ENCODE measurements at regions not wholly inside any gene's neighbourhood (a gene's known extent, or its start where the extent isn't known, plus 50 kb on each side); places are given as distances from the start of the nearest gene placed in this dataset.

DNA sequence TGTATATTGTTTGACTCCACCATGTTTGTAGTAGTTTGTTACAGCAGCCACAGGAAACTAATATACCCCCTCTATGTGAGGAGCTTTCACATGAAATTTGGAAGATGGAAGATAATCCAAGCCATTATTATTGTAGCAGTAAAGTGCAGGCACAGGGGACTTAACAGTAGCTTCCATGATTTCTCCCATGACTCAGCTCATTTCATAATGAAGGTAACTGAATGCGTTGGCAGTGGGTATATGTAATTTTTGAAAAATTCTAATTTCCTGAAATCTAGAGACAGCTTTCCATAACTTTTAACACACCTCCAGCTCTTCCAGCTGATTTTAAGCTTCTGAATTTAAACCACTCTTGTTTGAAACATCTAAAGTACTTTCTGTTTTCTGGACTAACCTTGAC lies 181.2 kb downstream of the NR4A2 start:
- DNase-seq (ENCODE audit: low read depth), result no peak
- TF ChIP-seq, protein P1, sequence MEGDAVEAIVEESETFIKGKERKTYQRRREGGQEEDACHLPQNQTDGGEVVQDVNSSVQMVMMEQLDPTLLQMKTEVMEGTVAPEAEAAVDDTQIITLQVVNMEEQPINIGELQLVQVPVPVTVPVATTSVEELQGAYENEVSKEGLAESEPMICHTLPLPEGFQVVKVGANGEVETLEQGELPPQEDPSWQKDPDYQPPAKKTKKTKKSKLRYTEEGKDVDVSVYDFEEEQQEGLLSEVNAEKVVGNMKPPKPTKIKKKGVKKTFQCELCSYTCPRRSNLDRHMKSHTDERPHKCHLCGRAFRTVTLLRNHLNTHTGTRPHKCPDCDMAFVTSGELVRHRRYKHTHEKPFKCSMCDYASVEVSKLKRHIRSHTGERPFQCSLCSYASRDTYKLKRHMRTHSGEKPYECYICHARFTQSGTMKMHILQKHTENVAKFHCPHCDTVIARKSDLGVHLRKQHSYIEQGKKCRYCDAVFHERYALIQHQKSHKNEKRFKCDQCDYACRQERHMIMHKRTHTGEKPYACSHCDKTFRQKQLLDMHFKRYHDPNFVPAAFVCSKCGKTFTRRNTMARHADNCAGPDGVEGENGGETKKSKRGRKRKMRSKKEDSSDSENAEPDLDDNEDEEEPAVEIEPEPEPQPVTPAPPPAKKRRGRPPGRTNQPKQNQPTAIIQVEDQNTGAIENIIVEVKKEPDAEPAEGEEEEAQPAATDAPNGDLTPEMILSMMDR (IDR thresholded peaks at IDR 0.05; ENCODE audit: insufficient read depth, low read length), result no peak
- no peak overlapping the region for H3K4me3 ChIP-seq (ENCODE audit: low read depth, low read length)

DNA sequence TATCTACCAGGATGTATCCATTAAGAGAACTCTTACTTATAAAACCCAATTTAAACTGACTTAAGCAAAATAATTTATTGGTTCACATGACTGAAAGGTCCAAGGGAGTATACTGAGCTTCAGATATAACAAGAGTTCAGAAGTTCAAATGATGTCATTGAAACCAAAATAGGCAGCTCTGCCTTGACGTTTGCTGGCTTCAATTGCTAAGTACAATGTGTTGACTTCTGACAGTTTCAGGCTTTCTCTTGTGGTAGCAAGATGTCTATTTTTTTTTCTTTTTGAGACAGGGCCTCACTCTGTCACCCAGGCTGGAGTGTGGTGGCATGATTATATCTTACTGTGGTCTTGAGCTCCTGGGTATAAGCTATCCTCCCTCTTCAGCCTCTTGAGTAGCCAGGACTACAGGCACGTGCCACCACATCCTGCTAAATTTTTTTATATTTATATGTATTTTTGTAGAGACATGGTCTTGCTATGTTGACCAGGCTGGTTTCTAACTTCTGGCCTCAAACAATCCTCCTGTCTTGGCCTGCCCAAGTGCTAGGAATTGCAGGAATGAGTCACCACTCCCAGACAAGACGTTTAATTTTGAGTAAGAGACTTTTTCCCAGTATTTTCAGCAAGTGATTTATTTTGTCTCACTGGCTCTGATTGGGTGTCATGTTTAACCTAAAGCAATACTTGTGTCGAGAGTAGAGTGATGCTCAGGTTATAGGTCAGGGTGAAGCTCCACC lies 184.8 kb downstream of the NR4A2 start:
- H3K4me3 ChIP-seq (ENCODE audit: low read depth, low read length), result no peak overlapping the region
- peak; percentile 27 for DNase-seq (ENCODE audit: low read depth)
- TF ChIP-seq, protein P1 (IDR thresholded peaks at IDR 0.05; ENCODE audit: insufficient read depth, low read length), result no peak

DNA sequence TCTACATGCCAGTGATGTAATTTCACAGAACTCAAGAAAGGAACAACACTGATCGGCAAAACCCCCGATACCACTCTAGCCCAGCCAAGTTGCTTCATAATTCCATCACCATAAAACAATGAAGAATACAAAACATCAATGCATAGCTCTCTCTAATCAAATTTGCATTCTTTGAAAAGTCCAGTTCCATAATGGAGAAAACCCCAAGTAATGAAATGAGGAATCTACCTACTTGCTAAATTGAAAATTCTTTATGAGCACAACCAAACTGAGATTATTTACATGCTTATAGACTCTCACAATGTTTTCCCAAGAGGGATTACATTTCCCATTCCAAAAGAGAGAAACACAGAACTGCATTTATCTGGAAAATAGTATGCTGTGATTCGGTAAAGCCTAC lies 186.5 kb downstream of the NR4A2 start:
- TF ChIP-seq, protein P1 (IDR thresholded peaks at IDR 0.05; ENCODE audit: insufficient read depth, low read length), result no peak
- no peak overlapping the region for H3K4me3 ChIP-seq (ENCODE audit: low read depth, low read length)
- no peak for DNase-seq (ENCODE audit: low read depth)

GRCh38 chr2:156145469-156145868 lies 187.1 kb downstream of the NR4A2 start:
- TF ChIP-seq, protein P1 (IDR thresholded peaks at IDR 0.05; ENCODE audit: insufficient read depth, low read length), result no peak
- H3K4me3 ChIP-seq (ENCODE audit: low read depth, low read length), result no peak overlapping the region

GRCh38 chr2:156136566-156136965 lies 196.0 kb downstream of the NR4A2 start:
- DNase-seq (ENCODE audit: low read depth), result no peak

More at GRCh38 chr2:156145469-156145868, 187.1 kb downstream of the NR4A2 start:
- no peak for DNase-seq (ENCODE audit: low read depth)

DNA sequence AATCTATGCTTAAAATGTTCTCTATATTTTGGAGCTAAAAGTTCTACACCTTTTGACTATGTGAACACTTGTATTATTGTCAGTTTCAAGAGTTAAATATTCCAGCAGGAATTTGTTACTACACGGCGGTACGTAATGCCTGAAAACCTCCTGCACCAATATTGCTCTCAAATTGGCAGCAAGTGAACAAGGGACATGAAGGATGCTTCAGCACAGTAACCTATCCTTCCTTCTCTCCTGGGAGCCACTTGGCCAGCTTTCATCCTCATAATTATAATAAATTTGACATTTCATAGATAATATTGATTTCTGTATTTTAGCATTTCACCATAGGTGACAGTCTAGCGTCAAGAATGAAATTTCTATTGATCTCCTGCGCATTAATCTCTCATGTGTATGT lies 197.6 kb downstream of the NR4A2 start:
- no peak overlapping the region for H3K4me3 ChIP-seq (ENCODE audit: low read depth, low read length)
- TF ChIP-seq, protein P1 (IDR thresholded peaks at IDR 0.05; ENCODE audit: insufficient read depth, low read length), result no peak
- no peak for DNase-seq (ENCODE audit: low read depth)

More at GRCh38 chr2:156136566-156136965, 196.0 kb downstream of the NR4A2 start:
- TF ChIP-seq, protein P1 (IDR thresholded peaks at IDR 0.05; ENCODE audit: insufficient read depth, low read length), result no peak
- no peak overlapping the region for H3K4me3 ChIP-seq (ENCODE audit: low read depth, low read length)

GRCh38 chr2:156132941-156133340 lies 199.6 kb downstream of the NR4A2 start:
- H3K4me3 ChIP-seq (ENCODE audit: low read depth, low read length), result no peak overlapping the region
- DNase-seq (ENCODE audit: low read depth), result no peak
- TF ChIP-seq, protein P1 (IDR thresholded peaks at IDR 0.05; ENCODE audit: insufficient read depth, low read length), result no peak
